ENCODE measurements at regions not wholly inside any gene's neighbourhood (a gene's known extent, or its start where the extent isn't known, plus 50 kb on each side); places are given as distances from the start of the nearest gene placed in this dataset.

DNA sequence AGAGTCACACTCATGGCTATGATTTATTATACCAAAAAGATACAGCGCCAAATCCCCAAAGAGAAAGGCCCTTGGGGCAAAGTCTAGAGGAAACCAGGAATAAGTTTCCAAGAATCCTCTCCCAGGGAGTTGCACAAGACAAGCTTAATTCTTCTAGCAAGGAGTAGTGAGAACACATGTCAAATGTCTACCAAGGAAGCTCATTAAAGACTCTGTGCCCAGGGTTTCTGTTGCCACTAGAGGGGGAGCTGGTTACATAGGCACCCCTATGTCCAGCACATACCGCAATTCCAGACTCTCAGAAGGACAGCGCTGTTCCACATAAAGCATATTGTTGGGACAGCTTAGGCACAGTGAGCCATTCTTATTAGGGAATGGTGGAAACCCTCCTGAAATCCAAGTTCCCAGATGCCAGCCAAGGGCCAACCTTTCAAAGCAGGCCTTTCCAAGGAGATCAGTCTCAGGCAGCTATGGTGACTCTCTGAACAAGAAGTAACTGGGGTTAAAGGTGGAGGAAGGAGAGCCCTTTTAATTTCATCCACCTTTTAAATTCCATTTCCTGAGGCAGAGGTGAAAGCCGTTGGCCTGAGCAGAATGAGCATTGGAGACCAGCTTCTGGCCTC lies 194.2 kb downstream of the UACA start:
- Histone ChIP-seq H3K9ac (ENCODE audit: low read length) (no peak overlapping the region), H2AFZ (ENCODE audit: low read depth, low read length) (no peak overlapping the region), H3K4me2 (ENCODE audit: low read length) (no peak overlapping the region)

DNA sequence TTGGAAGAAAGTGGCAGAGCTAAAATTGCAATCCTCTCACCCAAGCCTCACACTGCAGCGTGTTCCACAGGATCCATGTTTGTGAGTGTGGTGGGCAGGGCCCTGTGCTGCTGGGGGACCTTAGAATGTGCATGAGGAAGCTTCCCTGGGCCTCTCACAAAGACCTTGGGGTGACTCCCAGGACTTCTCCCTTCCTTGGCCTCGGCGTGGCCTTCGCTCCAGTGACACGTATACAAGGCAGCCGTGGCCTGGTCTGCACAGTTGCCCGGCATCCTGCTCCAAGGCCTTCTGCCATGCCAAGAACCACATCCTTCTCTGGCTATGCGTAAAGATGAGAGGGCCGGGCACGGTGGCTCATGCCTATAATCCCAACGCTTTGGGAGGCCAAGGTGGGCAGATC lies 196.4 kb downstream of the UACA start:
- H3F3A ChIP-seq (ENCODE audit: insufficient read depth, low read length, poor library complexity, severe bottlenecking), result no peaks in the 10 kb centered on the region
- no peak overlapping the region for H3K27ac ChIP-seq (ENCODE audit: low read length)
- no peaks in the 10 kb centered on the region for H3K36me3 ChIP-seq (ENCODE audit: insufficient read depth, low read length)
- no peak for TF ChIP-seq POLR2AphosphoS5 (IDR thresholded peaks at IDR 0.05)
- TF ChIP-seq MXI1 (conservative IDR thresholded peaks at IDR 0.05; ENCODE audit: poor library complexity, severe bottlenecking), result no peak
- TF ChIP-seq SMC3 (conservative IDR thresholded peaks at IDR 0.05; ENCODE audit: poor library complexity), result no peak
- no peak for TF ChIP-seq EZH2 (IDR thresholded peaks at IDR 0.05; ENCODE audit: borderline replicate concordance, insufficient read depth, low read length, poor library complexity, severe bottlenecking)
- no peak for TF ChIP-seq RAD21 (conservative IDR thresholded peaks at IDR 0.05)
- TF ChIP-seq TAF1 (IDR thresholded peaks at IDR 0.05; ENCODE audit: low read depth), result no peak
- TF ChIP-seq, protein P1, sequence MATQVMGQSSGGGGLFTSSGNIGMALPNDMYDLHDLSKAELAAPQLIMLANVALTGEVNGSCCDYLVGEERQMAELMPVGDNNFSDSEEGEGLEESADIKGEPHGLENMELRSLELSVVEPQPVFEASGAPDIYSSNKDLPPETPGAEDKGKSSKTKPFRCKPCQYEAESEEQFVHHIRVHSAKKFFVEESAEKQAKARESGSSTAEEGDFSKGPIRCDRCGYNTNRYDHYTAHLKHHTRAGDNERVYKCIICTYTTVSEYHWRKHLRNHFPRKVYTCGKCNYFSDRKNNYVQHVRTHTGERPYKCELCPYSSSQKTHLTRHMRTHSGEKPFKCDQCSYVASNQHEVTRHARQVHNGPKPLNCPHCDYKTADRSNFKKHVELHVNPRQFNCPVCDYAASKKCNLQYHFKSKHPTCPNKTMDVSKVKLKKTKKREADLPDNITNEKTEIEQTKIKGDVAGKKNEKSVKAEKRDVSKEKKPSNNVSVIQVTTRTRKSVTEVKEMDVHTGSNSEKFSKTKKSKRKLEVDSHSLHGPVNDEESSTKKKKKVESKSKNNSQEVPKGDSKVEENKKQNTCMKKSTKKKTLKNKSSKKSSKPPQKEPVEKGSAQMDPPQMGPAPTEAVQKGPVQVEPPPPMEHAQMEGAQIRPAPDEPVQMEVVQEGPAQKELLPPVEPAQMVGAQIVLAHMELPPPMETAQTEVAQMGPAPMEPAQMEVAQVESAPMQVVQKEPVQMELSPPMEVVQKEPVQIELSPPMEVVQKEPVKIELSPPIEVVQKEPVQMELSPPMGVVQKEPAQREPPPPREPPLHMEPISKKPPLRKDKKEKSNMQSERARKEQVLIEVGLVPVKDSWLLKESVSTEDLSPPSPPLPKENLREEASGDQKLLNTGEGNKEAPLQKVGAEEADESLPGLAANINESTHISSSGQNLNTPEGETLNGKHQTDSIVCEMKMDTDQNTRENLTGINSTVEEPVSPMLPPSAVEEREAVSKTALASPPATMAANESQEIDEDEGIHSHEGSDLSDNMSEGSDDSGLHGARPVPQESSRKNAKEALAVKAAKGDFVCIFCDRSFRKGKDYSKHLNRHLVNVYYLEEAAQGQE (IDR thresholded peaks at IDR 0.05; ENCODE audit: borderline replicate concordance), result no peak
- no peaks in the 10 kb centered on the region for H3K79me2 ChIP-seq (replicated peaks; ENCODE audit: insufficient read depth, low read length)
- no peak overlapping the region for H3K4me3 ChIP-seq (ENCODE audit: low read length)
- H3K9ac ChIP-seq (ENCODE audit: low read length), result no peak overlapping the region
- H3K4me2 ChIP-seq (ENCODE audit: low read length), result no peak overlapping the region
- H2AFZ ChIP-seq (ENCODE audit: low read depth, low read length), result no peak overlapping the region
- H3K9me3 ChIP-seq (ENCODE audit: low read length), result no peaks in the 10 kb centered on the region
- H3K9me2 ChIP-seq (ENCODE audit: insufficient read depth, low read length), result no peaks in the 10 kb centered on the region
- no peaks in the 10 kb centered on the region for H3K27me3 ChIP-seq (ENCODE audit: insufficient read depth, low read depth, low read length)
- H4K20me1 ChIP-seq (ENCODE audit: insufficient read depth), result no peaks in the 10 kb centered on the region

More for the DNA sequence above, 194.2 kb downstream of the UACA start:
- Histone ChIP-seq H3F3A (ENCODE audit: insufficient read depth, low read length, poor library complexity, severe bottlenecking) (no peaks in the 10 kb centered on the region), H3K27ac (ENCODE audit: low read length) (no peak overlapping the region), H3K9me2 (ENCODE audit: insufficient read depth, low read length) (no peaks in the 10 kb centered on the region), H3K79me2 (replicated peaks; ENCODE audit: insufficient read depth, low read length) (no peaks in the 10 kb centered on the region), H3K9me3 (ENCODE audit: low read length) (no peaks in the 10 kb centered on the region), H3K36me3 (ENCODE audit: insufficient read depth, low read length) (no peaks in the 10 kb centered on the region), H3K4me3 (ENCODE audit: low read length) (no peak overlapping the region), H3K27me3 (ENCODE audit: insufficient read depth, low read depth, low read length) (no peaks in the 10 kb centered on the region), H4K20me1 (ENCODE audit: insufficient read depth) (no peaks in the 10 kb centered on the region)
- TF ChIP-seq EP300 (conservative IDR thresholded peaks at IDR 0.05; ENCODE audit: poor library complexity, severe bottlenecking) (no peak), MXI1 (conservative IDR thresholded peaks at IDR 0.05; ENCODE audit: poor library complexity, severe bottlenecking) (no peak), SMC3 (conservative IDR thresholded peaks at IDR 0.05; ENCODE audit: poor library complexity) (no peak), POLR2AphosphoS5 (IDR thresholded peaks at IDR 0.05) (no peak), TAF1 (IDR thresholded peaks at IDR 0.05; ENCODE audit: low read depth) (no peak), EZH2 (IDR thresholded peaks at IDR 0.05; ENCODE audit: borderline replicate concordance, insufficient read depth, low read length, poor library complexity, severe bottlenecking) (no peak), RAD21 (conservative IDR thresholded peaks at IDR 0.05) (no peak)
- TF ChIP-seq, protein P2, sequence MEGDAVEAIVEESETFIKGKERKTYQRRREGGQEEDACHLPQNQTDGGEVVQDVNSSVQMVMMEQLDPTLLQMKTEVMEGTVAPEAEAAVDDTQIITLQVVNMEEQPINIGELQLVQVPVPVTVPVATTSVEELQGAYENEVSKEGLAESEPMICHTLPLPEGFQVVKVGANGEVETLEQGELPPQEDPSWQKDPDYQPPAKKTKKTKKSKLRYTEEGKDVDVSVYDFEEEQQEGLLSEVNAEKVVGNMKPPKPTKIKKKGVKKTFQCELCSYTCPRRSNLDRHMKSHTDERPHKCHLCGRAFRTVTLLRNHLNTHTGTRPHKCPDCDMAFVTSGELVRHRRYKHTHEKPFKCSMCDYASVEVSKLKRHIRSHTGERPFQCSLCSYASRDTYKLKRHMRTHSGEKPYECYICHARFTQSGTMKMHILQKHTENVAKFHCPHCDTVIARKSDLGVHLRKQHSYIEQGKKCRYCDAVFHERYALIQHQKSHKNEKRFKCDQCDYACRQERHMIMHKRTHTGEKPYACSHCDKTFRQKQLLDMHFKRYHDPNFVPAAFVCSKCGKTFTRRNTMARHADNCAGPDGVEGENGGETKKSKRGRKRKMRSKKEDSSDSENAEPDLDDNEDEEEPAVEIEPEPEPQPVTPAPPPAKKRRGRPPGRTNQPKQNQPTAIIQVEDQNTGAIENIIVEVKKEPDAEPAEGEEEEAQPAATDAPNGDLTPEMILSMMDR (IDR thresholded peaks at IDR 0.05; ENCODE audit: poor library complexity, severe bottlenecking), result no peak
- TF ChIP-seq, protein P1 (IDR thresholded peaks at IDR 0.05; ENCODE audit: borderline replicate concordance), result no peak

All from neural cell (in vitro differentiated cells).